ENCODE measurements at regions not wholly inside any gene's neighbourhood (a gene's known extent, or its start where the extent isn't known, plus 50 kb on each side); places are given as distances from the start of the nearest gene placed in this dataset.

GRCh38 chr1:82384776-82385175 is 584.0 kb downstream of the ADGRL2 start:
- no peak overlapping the region for H3K4me3 ChIP-seq
- no peaks in the 10 kb centered on the region for H3K27me3 ChIP-seq
- DNase-seq (no peak), ATAC-seq (ENCODE audit: low FRiP score in 2 of 2) (no peak)
- H3K9me3 ChIP-seq, result no peaks in the 10 kb centered on the region
- TF ChIP-seq EP300 (IDR thresholded peaks at IDR 0.05) (no peak), POLR2AphosphoS5 (IDR thresholded peaks at IDR 0.05) (no peak)
- WGBS, 2 donors, result 66 to 69% methylated on average over 3 of the region's 3 CpGs
- no peak overlapping the region for H3K27ac ChIP-seq
- no peaks in the 10 kb centered on the region for H3K36me3 ChIP-seq
- H3K4me1 ChIP-seq, result no peaks in the 10 kb centered on the region

GRCh38 chr1:82377201-82377884 is 576.6 kb downstream of the ADGRL2 start:
- Histone ChIP-seq H3K4me3 (no peak overlapping the region), H3K36me3 (no peaks in the 10 kb centered on the region), H3K9me3 (no peaks in the 10 kb centered on the region), H3K4me1 (no peaks in the 10 kb centered on the region), H3K27ac (no peak overlapping the region), H3K27me3 (no peaks in the 10 kb centered on the region)
- ATAC-seq (ENCODE audit: low FRiP score in 2 of 2), result no peak
- 84 to 85% methylated on average over 5 of the region's 5 CpGs for WGBS, 2 donors
- TF ChIP-seq CTCF (IDR thresholded peaks at IDR 0.05) (no peak), EP300 (IDR thresholded peaks at IDR 0.05) (no peak), POLR2A (IDR thresholded peaks at IDR 0.05) (no peak)
- no peak for DNase-seq

- DNase-seq (no peak), ATAC-seq (ENCODE audit: low FRiP score in 2 of 2) (no peak)
- Histone ChIP-seq H3K36me3 (no peaks in the 10 kb centered on the region), H3K27me3 (no peaks in the 10 kb centered on the region), H3K4me1 (no peaks in the 10 kb centered on the region), H3K9me3 (no peaks in the 10 kb centered on the region), H3K27ac (no peak overlapping the region), H3K4me3 (no peak overlapping the region)
- WGBS, 2 donors, result 89 to 96% methylated on average over 2 of the region's 2 CpGs
- TF ChIP-seq POLR2AphosphoS5 (IDR thresholded peaks at IDR 0.05) (no peak), EP300 (IDR thresholded peaks at IDR 0.05) (no peak), POLR2A (IDR thresholded peaks at IDR 0.05) (no peak), CTCF (IDR thresholded peaks at IDR 0.05) (no peak)
Measured at GRCh38 chr1:82373710-82374109, 573.0 kb downstream of the ADGRL2 start.

GRCh38 chr1:82371844-82372498 is 571.2 kb downstream of the ADGRL2 start:
- H3K4me1 ChIP-seq, result no peaks in the 10 kb centered on the region
- 49 to 63% methylated on average over 3 of the region's 3 CpGs for WGBS, 2 donors
- H3K4me3 ChIP-seq, result no peak overlapping the region
- DNase-seq (no peak), ATAC-seq (ENCODE audit: low FRiP score in 2 of 2) (no peak)
- H3K36me3 ChIP-seq, result no peaks in the 10 kb centered on the region
- no peak overlapping the region for H3K27ac ChIP-seq
- no peaks in the 10 kb centered on the region for H3K9me3 ChIP-seq
- H3K27me3 ChIP-seq, result no peaks in the 10 kb centered on the region
- no peak for TF ChIP-seq CTCF (IDR thresholded peaks at IDR 0.05)

GRCh38 chr1:82367456-82367855 is 566.7 kb downstream of the ADGRL2 start:
- DNase-seq, result no peak
- no peaks in the 10 kb centered on the region for H3K36me3 ChIP-seq
- 89 to 96% methylated on average over 2 of the region's 2 CpGs for whole genome bisulfite sequencing, 2 donors
- TF ChIP-seq CTCF (IDR thresholded peaks at IDR 0.05), result no peak
- no peak for TF ChIP-seq POLR2AphosphoS5 (IDR thresholded peaks at IDR 0.05)
- no peak for TF ChIP-seq EP300 (IDR thresholded peaks at IDR 0.05)
- ATAC-seq (ENCODE audit: low FRiP score in 2 of 2), result no peak
- H3K4me1 ChIP-seq, result no peaks in the 10 kb centered on the region
- no peaks in the 10 kb centered on the region for H3K27me3 ChIP-seq
- no peak overlapping the region for H3K27ac ChIP-seq
- no peak overlapping the region for H3K4me3 ChIP-seq
- H3K9me3 ChIP-seq, result no peaks in the 10 kb centered on the region

All from upper lobe of left lung (tissue), 6 donors.